Mucosa of descending colon (tissue), 3 donors: ENCODE measurements at regions not wholly inside any gene's neighbourhood (a gene's known extent, or its start where the extent isn't known, plus 50 kb on each side); places are given as distances from the start of the nearest gene placed in this dataset.

Experiments used
- ATAC-seq: fragments of 200-7000 bp; cut with Tn5 transposase; one replicate; pipeline ENCODE4 v1.9.1; 2020; ENCODE audit warnings: mild to moderate bottlenecking, moderate library complexity
- DNase-seq, 3 donors: peaks; one replicate each; pipeline ENCODE4 v3.0.0-alpha.2; 2020
- H3K36me3 ChIP-seq: fragments of 200-600 bp; one replicate; pipeline ENCODE4 v1.8.0; 2021; ENCODE audit warnings: low read depth, mild to moderate bottlenecking
- H3K4me1 ChIP-seq: fragments of 200-600 bp; one replicate; pipeline ENCODE4 v1.8.0; 2021; ENCODE audit warnings: low read depth, mild to moderate bottlenecking
- H3K4me3 ChIP-seq: fragments of 200-600 bp; one replicate; pipeline ENCODE4 v1.8.0; 2021; ENCODE audit warnings: mild to moderate bottlenecking
- H3K9me3 ChIP-seq: fragments of 200-600 bp; one replicate; pipeline ENCODE4 v1.8.0; 2021; ENCODE audit warnings: mild to moderate bottlenecking
- CTCF ChIP-seq: fragments of 200-600 bp; IDR thresholded peaks from one replicate; pipeline ENCODE4 v1.8.0; 2022; ENCODE audit warnings: antibody characterized with exemption, mild to moderate bottlenecking
- intact Hi-C, 2 donors: fragments of 100-400 bp; cut with DNase I in 1 of 2; cut with micrococcal nuclease in 1 of 2; formaldehyde crosslinking; loops; one replicate each; pipeline versions ENCODE4 v1.11.0 to v1.11.1; 2022; cut with DNase I, micrococcal nuclease
- donor health status: DM: no; HTN: no; CAD: no; lungs with moderate emphysema.
- donor health status: DM: no; HTN: no; CAD: no.
- donor health status: DM: no; HTN: yes; CAD: no.

- no peak for TF ChIP-seq CTCF
- DNase-seq (no peak), ATAC-seq (no peak)
- H3K4me1 ChIP-seq = no peaks in the 10 kb centered on the region
- H3K36me3 ChIP-seq = no peaks in the 10 kb centered on the region
- H3K4me3 ChIP-seq = no peak overlapping the region
- no peaks in the 10 kb centered on the region for H3K9me3 ChIP-seq
- intact Hi-C loops = no loop called here
Observed at GRCh38 chr1:2905356-2905755, 103.9 kb upstream of the TTC34 start.

GRCh38 chr1:2906085-2906484 is 104.6 kb upstream of the TTC34 start:
- H3K9me3 ChIP-seq = no peaks in the 10 kb centered on the region
- DNase-seq (no peak), ATAC-seq (no peak)
- H3K4me3 ChIP-seq = no peak overlapping the region
- no peak for TF ChIP-seq CTCF
- H3K36me3 ChIP-seq = no peaks in the 10 kb centered on the region
- H3K4me1 ChIP-seq = no peaks in the 10 kb centered on the region
- intact Hi-C loops = no loop called here

- ATAC-seq (no peak), DNase-seq (no peak)
- Histone ChIP-seq H3K36me3 (no peaks in the 10 kb centered on the region), H3K4me1 (no peaks in the 10 kb centered on the region), H3K4me3 (no peak overlapping the region), H3K9me3 (no peaks in the 10 kb centered on the region)
- no peak for TF ChIP-seq CTCF
- intact Hi-C loops = no loop called here
Observed at GRCh38 chr1:2906620-2907019, 105.1 kb upstream of the TTC34 start.

- intact Hi-C loops = no loop called here
- DNase-seq (no peak), ATAC-seq (no peak)
- TF ChIP-seq CTCF = no peak
- Histone ChIP-seq H3K36me3 (no peaks in the 10 kb centered on the region), H3K4me1 (no peaks in the 10 kb centered on the region), H3K4me3 (no peak overlapping the region), H3K9me3 (no peaks in the 10 kb centered on the region)
Observed at GRCh38 chr1:2907051-2907450, 105.6 kb upstream of the TTC34 start.

GRCh38 chr1:2908081-2908480 is 106.6 kb upstream of the TTC34 start:
- ATAC-seq (no peak), DNase-seq (no peak)
- no peak for TF ChIP-seq CTCF
- Histone ChIP-seq H3K36me3 (no peaks in the 10 kb centered on the region), H3K4me3 (no peak overlapping the region), H3K9me3 (no peaks in the 10 kb centered on the region), H3K4me1 (no peaks in the 10 kb centered on the region)
- intact Hi-C loops = no loop called here

GRCh38 chr1:2908561-2908960 is 107.1 kb upstream of the TTC34 start:
- ATAC-seq (no peak), DNase-seq (no peak)
- Histone ChIP-seq H3K36me3 (no peaks in the 10 kb centered on the region), H3K4me3 (no peak overlapping the region), H3K4me1 (no peaks in the 10 kb centered on the region), H3K9me3 (no peaks in the 10 kb centered on the region)
- intact Hi-C loops = no loop called here
- no peak for TF ChIP-seq CTCF
